GM12878 (cell line): ENCODE measurements at regions not wholly inside any gene's neighbourhood (a gene's known extent, or its start where the extent isn't known, plus 50 kb on each side); places are given as distances from the start of the nearest gene placed in this dataset.
A peak's percentile ranks its signal among the peaks of the same experiment; 100 is the strongest.

ENCODE experiments used
- BHLHE40 ChIP-seq, 2 experiments: fragments of 450-650 bp in 1 of 2; IDR thresholded peaks; 2 replicates each; pipeline ENCODE4 v1.6.1; 2011 to 2017; ENCODE audit warnings: low read depth in 2 of 2, borderline replicate concordance in 1 of 2, improper control_type of control experiment in 1 of 2, low read length in 1 of 2, mild to moderate bottlenecking in 1 of 2
- CEBPB ChIP-seq, 2 experiments: fragments of 150-350 bp in 1 of 2; IDR thresholded peaks; 2 replicates each; pipeline ENCODE4 v1.6.1; 2012 to 2014; ENCODE audit warnings: low read depth in 2 of 2, low read length in 2 of 2, borderline replicate concordance in 1 of 2, inconsistent platforms in 1 of 2
- CREB1 ChIP-seq: IDR thresholded peaks from 2 replicates; pipeline ENCODE4 v1.6.1; 2012; ENCODE audit warnings: low read depth, mild to moderate bottlenecking, inconsistent platforms
- CTCF ChIP-seq, 3 experiments: IDR thresholded peaks in 2 of 3; conservative IDR thresholded peaks in 1 of 3; 2 replicates each; pipeline ENCODE4 v1.5.1; 2011; ENCODE audit warnings: low read depth in 3 of 3, low read length in 3 of 3, mild to moderate bottlenecking in 3 of 3, control low read depth in 2 of 3, moderate library complexity in 2 of 3, inconsistent platforms in 1 of 3, mixed read lengths in 1 of 3; ENCODE audit not compliant: control insufficient read depth in 2 of 3, insufficient read depth in 1 of 3; ENCODE audit errors: extremely low read depth in 1 of 3
- EP300 ChIP-seq, 2 experiments: fragments of 150-350 bp in 1 of 2; IDR thresholded peaks; 2 replicates each; pipeline ENCODE4 v1.6.1; 2011 to 2012; ENCODE audit warnings: low read depth in 2 of 2, low read length in 2 of 2, borderline replicate concordance in 1 of 2, improper control_type of control experiment in 1 of 2, inconsistent platforms in 1 of 2; ENCODE audit not compliant: control insufficient read depth in 1 of 2
- JUNB ChIP-seq: IDR thresholded peaks from 2 replicates; pipeline ENCODE4 v1.6.1; 2016; ENCODE audit warnings: antibody characterized with exemption, mild to moderate bottlenecking
- MAX ChIP-seq: IDR thresholded peaks from 2 replicates; pipeline ENCODE4 v1.6.1; 2012; ENCODE audit warnings: low read depth, low read length, improper control_type of control experiment
- RB1 ChIP-seq: fragments of 450-650 bp; formaldehyde crosslinking; IDR thresholded peaks from 2 replicates; pipeline ENCODE4 v1.6.1; 2017; ENCODE audit warnings: mild to moderate bottlenecking, borderline replicate concordance
- REST ChIP-seq: IDR thresholded peaks from 2 replicates; pipeline ENCODE4 v1.6.1; 2012; ENCODE audit warnings: mild to moderate bottlenecking, low read depth, low read length
- ZNF207 ChIP-seq: fragments of 450-650 bp; IDR thresholded peaks from 2 replicates; pipeline ENCODE4 v1.6.1; 2014; ENCODE audit warnings: antibody characterized with exemption, mild to moderate bottlenecking, borderline replicate concordance
- ZZZ3 ChIP-seq: IDR thresholded peaks from 2 replicates; pipeline ENCODE4 v1.6.1; 2011; ENCODE audit warnings: low read depth; ENCODE audit not compliant: control insufficient read depth, insufficient read length

- TF ChIP-seq EP300 (IDR thresholded peaks at IDR 0.05; ENCODE audit: borderline replicate concordance in 1 of 2, control insufficient read depth in 1 of 2, low read depth in 2 of 2, low read length in 2 of 2), result no peak
- no peak for TF ChIP-seq CTCF (IDR thresholded peaks at IDR 0.05 in 2 of 3, conservative IDR thresholded peaks at IDR 0.05 in 1 of 3; ENCODE audit: control insufficient read depth in 2 of 3, extremely low read depth in 1 of 3, insufficient read depth in 1 of 3, low read depth in 3 of 3, low read length in 3 of 3)
- no peak for TF ChIP-seq CEBPB (IDR thresholded peaks at IDR 0.05; ENCODE audit: borderline replicate concordance in 1 of 2, low read depth in 2 of 2, low read length in 2 of 2)
- no peak for TF ChIP-seq MAX
- TF ChIP-seq RB1, result no peak
- 0 out of 4 replicates have a peak, but pooled peaks of 1 of the 2 experiments have one; percentile 8 for TF ChIP-seq BHLHE40 (IDR thresholded peaks at IDR 0.05; ENCODE audit: borderline replicate concordance in 1 of 2, low read depth in 2 of 2, low read length in 1 of 2)
- TF ChIP-seq REST, result no peak
- no peak for TF ChIP-seq CREB1
- TF ChIP-seq JUNB, result no peak
- no peak for TF ChIP-seq ZZZ3
- no peak for TF ChIP-seq ZNF207
Measured at GRCh38 chr17:71234349-71234748, 886.5 kb upstream of the SOX9 start.
